ENCODE measurements at regions not wholly inside any gene's neighbourhood (a gene's known extent, or its start where the extent isn't known, plus 50 kb on each side); places are given as distances from the start of the nearest gene placed in this dataset.

DNA sequence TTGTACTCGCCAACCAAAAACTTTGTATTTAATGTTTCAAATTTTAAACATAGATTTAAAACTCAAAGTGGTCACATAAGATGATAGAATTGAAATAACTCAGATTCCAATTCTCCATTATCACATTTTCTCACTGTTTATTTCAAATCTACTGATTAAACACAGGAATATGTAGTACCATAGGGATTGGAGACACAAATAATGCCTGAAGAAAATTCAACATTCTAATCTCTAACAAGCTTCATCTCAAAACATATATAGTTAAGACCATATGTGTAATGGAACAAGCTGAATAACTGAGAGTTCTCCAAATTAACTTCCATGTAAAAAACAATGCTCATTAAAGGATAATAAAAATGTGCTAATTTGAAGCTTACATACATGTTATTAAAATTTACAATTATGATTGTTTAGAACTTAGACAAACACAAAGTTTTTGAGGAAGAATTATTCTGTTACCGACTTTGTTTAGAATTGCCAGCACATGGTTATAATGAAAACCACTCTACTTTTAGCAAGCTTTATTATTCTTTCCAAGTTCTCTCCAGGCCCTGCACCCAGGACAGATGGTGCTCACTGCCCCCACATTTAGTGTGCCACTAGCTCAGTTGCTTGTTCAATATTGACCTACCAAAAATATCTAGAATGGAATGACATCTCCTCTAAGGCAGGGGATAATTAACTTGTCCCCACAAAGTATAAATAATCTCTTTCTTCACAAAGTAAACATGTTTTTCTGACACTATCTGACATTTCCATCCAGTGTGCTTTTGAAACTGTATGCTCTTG, 467.2 kb downstream of the TTLL7 start:
- no peaks in the 10 kb centered on the region for H3K36me3 Mint-ChIP-seq (ENCODE audit: insufficient read depth)
- H3K9me3 Mint-ChIP-seq = peaks cover 8% of the 10 kb centered on the region
- ATAC-seq (no peak), DNase-seq (no peak)
- H3K27me3 Mint-ChIP-seq (ENCODE audit: low read depth) = no peaks in the 10 kb centered on the region
- H3K4me1 Mint-ChIP-seq (ENCODE audit: low read depth) = no peaks in the 10 kb centered on the region
- H3K4me3 Mint-ChIP-seq = no peak overlapping the region

DNA sequence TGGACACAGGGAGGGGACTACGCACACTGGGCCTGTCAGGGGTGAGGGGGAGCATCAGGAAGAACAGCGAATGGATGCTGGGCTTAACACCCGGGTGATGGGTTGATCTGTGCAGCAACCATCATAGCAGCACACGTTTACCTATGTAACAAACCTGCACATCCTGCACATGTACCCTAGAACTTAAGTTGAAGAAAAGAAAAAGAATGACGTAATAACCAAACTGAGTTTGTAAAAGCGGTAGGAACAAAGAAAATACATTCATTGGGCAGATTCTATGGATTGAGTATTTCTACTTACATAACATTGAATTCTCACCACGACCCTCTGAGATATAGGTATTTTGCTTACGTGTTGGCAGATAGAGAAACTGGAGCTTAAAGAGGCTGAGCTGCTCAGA, 468.4 kb downstream of the TTLL7 start:
- H3K4me1 Mint-ChIP-seq (ENCODE audit: low read depth) = no peaks in the 10 kb centered on the region
- no peaks in the 10 kb centered on the region for H3K27me3 Mint-ChIP-seq (ENCODE audit: low read depth)
- H3K36me3 Mint-ChIP-seq (ENCODE audit: insufficient read depth) = no peaks in the 10 kb centered on the region
- ATAC-seq = no peak
- peaks cover 8% of the 10 kb centered on the region for H3K9me3 Mint-ChIP-seq
- no peak overlapping the region for H3K4me3 Mint-ChIP-seq
- no peak for DNase-seq

DNA sequence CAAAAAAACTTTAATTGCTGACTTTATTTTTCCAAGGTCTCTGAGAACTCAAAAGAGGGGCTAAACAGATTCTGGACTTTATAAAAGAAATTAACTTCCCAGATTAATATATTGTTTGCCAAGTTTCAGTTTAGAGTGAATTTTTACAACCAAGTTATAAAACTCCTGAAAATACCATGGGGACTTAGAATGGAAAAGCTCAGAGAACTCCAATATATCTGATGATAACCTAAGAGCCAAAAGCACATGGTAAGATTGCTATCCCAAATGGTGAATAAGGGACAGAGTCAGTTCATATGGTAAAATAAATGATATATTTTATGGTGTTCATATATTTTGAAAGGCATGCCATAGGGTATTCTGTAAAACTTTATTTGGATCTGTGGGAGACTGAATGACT, 470.9 kb downstream of the TTLL7 start:
- H3K27me3 Mint-ChIP-seq (ENCODE audit: low read depth) = no peaks in the 10 kb centered on the region
- H3K4me1 Mint-ChIP-seq (ENCODE audit: low read depth) = no peaks in the 10 kb centered on the region
- no peak overlapping the region for H3K4me3 Mint-ChIP-seq
- DNase-seq (no peak), ATAC-seq (no peak)
- H3K9me3 Mint-ChIP-seq = no peaks in the 10 kb centered on the region
- H3K36me3 Mint-ChIP-seq (ENCODE audit: insufficient read depth) = no peaks in the 10 kb centered on the region

DNA sequence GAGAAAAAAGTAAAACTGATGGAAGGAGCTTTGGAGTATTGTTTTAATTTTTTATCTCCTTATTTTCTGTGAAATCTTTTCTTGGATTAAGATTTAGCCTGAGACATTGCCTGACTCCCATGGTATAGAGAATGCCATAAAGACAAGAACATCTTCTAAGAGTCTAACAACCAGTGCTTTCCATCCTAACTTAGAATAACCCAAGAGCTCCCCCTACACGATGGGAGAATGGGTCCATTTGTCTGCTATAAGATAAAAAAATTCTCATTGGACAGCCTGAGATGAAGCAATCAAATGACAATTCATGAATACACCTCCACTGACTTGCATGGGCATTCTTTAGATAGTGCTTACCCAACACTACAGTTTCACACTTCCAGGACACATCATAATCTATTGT, 478.1 kb downstream of the TTLL7 start:
- Mint-ChIP-seq H3K9me3 (no peaks in the 10 kb centered on the region), H3K4me1 (ENCODE audit: low read depth) (peaks cover 5% of the 10 kb centered on the region), H3K36me3 (ENCODE audit: insufficient read depth) (no peaks in the 10 kb centered on the region), H3K4me3 (no peak overlapping the region), H3K27me3 (ENCODE audit: low read depth) (no peaks in the 10 kb centered on the region)
- DNase-seq (no peak), ATAC-seq (no peak)

DNA sequence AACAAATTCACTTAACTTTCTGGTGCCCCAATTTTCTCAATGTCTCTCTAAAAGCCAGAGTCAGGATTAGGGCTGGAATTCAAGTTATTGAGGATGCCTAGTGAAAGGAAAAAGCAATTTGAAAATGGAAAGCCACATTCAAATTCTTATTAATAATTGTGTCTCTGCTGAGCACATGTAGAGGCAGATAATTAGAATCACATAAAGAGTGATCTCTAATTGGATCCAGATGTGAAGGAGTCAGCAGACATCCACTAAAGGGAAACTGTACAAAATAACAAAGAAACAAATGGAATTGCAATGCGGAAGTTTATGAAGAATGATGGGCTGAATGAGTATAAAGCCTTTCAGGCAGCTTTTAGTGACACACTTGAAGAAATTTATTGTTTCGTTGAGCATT, 482.6 kb downstream of the TTLL7 start:
- H3K4me3 Mint-ChIP-seq = no peak overlapping the region

DNA sequence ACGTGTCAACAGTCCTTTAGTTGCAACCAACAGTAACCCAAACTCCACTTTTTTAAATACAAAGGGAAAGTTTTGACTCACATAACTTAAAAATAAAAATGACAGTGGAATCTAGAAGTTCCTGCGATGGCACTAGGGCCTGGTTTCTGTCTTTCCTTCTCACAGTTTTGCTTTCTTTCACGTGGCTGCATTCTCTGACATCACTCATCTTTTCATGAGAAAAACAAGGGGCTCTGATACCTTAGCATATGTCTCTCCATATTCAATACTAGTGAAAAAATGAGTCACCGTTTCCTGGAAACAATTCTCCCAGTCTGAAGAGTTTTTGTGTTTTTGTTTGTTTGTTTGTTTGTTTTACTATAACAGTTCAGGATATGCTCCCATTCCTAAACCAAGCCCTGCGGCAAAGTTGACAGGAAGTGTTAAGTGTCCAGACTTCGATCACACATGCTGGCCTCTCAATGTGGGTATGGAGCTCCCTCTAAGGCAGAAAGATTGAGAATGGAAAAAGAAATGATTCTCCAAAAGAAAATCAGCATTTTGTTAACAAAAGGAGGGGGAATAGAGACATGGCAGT, 483.3 kb downstream of the TTLL7 start:
- peaks cover 10% of the 10 kb centered on the region for H3K4me1 Mint-ChIP-seq (ENCODE audit: low read depth)
- DNase-seq = no peak
- ATAC-seq = peak; percentile 59 to 83
- no peaks in the 10 kb centered on the region for H3K27me3 Mint-ChIP-seq (ENCODE audit: low read depth)
- no peaks in the 10 kb centered on the region for H3K9me3 Mint-ChIP-seq
- H3K36me3 Mint-ChIP-seq (ENCODE audit: insufficient read depth) = no peaks in the 10 kb centered on the region
- no peak overlapping the region for H3K4me3 Mint-ChIP-seq

More for the DNA sequence above, 482.6 kb downstream of the TTLL7 start:
- Mint-ChIP-seq H3K4me1 (ENCODE audit: low read depth) (peaks cover 11% of the 10 kb centered on the region), H3K27me3 (ENCODE audit: low read depth) (no peaks in the 10 kb centered on the region), H3K9me3 (no peaks in the 10 kb centered on the region), H3K36me3 (ENCODE audit: insufficient read depth) (no peaks in the 10 kb centered on the region)
- no peak for DNase-seq
- ATAC-seq = no peak

DNA sequence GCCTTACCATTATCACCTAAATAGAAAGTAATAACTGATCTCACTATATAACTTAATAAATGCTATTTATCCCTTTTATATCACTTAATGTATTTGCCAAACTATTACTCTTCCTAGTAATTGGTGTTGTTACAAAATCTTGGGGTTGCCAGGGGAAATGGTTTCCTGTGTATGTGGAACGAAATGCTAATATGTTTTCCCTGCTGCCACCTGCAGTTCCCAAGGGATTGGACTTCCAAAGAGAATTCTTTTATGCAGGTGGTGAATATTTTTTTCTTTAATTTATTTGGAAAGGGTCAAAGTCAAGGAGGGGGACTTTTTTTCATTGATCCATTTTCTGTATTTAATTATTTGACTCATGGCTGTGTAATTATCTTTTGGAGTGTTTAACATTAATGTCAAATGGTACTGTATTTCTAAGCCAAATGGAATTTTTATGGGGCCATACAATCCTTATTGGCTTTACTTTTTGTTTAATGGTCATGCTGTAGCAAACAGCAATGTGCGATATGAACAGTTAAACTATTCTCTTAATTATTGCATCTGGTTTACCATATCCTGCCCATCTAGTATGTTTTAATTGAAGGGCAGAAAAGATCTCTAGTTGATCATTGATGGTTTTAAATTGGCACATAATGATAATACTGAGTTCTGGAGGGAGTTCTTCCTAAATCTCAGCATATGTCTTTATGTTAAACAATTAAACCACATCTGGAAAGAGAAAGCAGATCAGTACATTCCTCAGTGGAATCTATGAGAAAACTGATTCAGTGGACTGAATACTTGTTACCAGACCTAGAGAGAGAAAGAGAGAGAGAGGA, 486.3 kb downstream of the TTLL7 start:
- Mint-ChIP-seq H3K9me3 (no peaks in the 10 kb centered on the region), H3K4me1 (ENCODE audit: low read depth) (peaks cover 37% of the 10 kb centered on the region), H3K27me3 (ENCODE audit: low read depth) (no peaks in the 10 kb centered on the region), H3K36me3 (ENCODE audit: insufficient read depth) (no peaks in the 10 kb centered on the region), H3K4me3 (no peak overlapping the region)
- no peak for DNase-seq
- no peak for ATAC-seq

DNA sequence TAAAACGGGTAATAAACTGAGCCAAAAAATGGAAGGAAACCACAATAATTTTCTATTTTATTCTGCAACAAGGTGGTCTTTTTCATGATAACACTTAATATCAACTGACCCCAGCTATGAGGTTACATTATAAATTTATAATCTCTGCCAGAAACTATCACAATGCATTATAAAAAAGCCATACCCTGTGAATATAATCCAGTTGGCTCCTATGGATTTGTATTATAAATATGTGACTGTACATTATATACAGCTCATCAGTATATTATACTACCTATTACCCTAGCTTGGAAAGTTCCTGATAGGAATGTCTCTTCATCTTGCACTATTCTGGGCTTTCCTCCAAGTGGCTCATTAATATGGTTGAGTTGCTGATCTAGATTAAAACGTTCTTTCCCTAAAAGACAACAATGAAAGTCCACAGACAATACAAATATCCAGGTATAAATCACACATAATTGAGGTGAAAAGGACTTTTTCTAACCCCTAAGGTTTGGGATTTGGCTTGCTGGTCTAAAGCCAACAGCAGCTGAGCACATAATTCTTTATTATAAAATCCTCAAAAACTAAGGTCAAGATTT, 487.7 kb downstream of the TTLL7 start:
- Mint-ChIP-seq H3K36me3 (ENCODE audit: insufficient read depth) (no peaks in the 10 kb centered on the region), H3K9me3 (no peaks in the 10 kb centered on the region), H3K27me3 (ENCODE audit: low read depth) (no peaks in the 10 kb centered on the region), H3K4me1 (ENCODE audit: low read depth) (peaks cover 41% of the 10 kb centered on the region), H3K4me3 (no peak overlapping the region)
- no peak for ATAC-seq
- DNase-seq = no peak

DNA sequence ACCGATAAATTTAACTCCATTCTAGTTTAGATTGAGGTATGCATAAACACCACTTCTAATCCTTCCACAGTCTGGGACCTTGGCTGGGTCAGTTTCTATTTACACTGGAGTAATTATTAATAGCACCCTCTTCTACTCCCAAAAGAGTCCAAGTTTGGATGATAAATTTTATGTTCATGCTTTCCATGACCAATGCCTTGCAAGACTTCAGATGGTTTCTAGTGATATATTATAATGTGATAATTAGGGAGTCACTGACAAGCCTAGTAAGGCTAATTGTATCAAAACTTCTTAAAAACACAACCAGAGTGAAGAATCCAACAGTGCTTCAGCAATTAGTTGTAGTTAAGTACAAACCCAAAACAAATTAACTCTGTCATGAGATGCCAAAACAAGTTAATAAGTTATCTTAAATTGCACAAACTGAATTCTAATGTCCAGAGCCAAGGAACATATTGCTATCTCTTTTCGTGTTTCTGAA, 489.6 kb downstream of the TTLL7 start:
- no peak overlapping the region for H3K4me3 Mint-ChIP-seq
- ATAC-seq (no peak), DNase-seq (no peak)
- peaks cover 11% of the 10 kb centered on the region for H3K9me3 Mint-ChIP-seq
- H3K4me1 Mint-ChIP-seq (ENCODE audit: low read depth) = peaks cover 34% of the 10 kb centered on the region
- H3K27me3 Mint-ChIP-seq (ENCODE audit: low read depth) = no peaks in the 10 kb centered on the region
- H3K36me3 Mint-ChIP-seq (ENCODE audit: insufficient read depth) = peaks cover 4% of the 10 kb centered on the region

DNA sequence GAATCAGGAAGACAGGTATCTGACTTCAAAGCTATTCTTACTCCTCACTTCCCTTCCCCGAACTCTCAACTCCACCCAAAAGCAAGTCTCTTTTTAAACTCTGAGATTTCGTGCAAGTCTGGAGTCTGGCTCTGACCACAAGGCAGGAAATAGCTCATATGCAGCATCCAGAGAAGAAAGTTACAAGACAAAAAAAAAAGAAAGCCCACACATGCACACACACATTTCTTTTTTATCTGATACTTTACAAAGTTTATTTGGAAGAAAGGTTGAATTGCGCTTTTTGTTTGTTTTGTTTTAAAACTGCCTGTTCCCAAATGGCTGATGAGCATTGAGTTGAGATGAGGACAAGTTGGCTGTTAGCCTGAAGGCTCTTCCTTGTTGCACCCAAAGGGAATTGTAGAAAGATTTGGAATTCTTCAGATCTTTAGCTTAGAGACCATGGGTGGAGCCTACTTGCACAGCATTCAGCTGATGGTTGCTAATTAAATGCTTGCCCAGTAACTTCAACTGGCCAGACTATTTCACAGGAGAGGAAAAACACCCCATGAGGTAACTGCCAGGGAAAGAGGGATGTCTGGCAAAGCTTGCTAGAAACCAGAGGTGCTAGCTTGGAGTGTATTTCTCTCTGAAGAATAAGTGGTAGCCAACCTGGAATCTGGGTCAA, 490.3 kb downstream of the TTLL7 start:
- peak overlapping the region; percentile 62 for H3K4me3 Mint-ChIP-seq
- peaks cover 4% of the 10 kb centered on the region for H3K36me3 Mint-ChIP-seq (ENCODE audit: insufficient read depth)
- H3K4me1 Mint-ChIP-seq (ENCODE audit: low read depth) = peaks cover 34% of the 10 kb centered on the region
- H3K9me3 Mint-ChIP-seq = peaks cover 11% of the 10 kb centered on the region
- peak; percentile 7 for DNase-seq
- ATAC-seq = peak; percentile 87 to 93
- H3K27me3 Mint-ChIP-seq (ENCODE audit: low read depth) = no peaks in the 10 kb centered on the region

DNA sequence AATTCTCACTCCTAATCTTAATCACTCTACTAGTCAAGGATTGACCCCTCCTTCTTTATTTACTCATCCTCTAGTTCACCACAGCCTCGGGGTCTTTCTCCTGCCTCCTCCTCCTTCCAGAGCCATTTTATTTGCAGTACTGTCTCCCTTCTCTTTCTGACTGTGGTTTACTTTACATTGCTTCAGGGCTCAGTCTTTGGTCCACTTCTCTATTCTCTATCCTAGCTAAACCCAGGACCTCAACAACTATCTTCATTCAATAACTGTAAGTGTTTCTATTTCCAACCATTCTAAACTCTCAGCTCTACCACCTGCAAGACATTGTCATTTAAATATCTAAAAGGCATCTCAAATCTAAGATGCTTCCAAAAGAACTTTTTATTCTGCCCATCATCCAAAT, 493.8 kb downstream of the TTLL7 start:
- Mint-ChIP-seq H3K36me3 (ENCODE audit: insufficient read depth) (peaks cover 4% of the 10 kb centered on the region), H3K4me3 (no peak overlapping the region), H3K4me1 (ENCODE audit: low read depth) (peaks cover 42% of the 10 kb centered on the region), H3K9me3 (peaks cover 16% of the 10 kb centered on the region), H3K27me3 (ENCODE audit: low read depth) (no peaks in the 10 kb centered on the region)
- no peak for DNase-seq
- no peak for ATAC-seq

DNA sequence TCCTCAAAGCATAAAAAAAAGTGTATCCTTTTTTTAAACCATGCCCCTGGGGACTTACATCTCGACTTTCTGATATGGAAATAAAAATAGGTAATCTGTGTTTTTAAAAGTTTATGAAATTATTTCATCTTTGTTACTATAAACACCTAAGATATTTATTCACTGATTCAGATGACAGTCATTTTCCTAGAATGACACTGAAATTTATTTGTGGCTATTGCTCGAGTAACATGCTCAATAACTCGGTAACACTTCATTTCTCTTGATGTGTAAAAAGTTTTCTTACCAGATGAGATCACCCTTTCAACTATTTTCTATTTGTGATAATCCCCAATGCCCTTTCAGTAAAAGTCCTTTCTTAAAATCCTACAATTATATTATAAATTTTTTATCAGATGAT, 495.8 kb downstream of the TTLL7 start:
- peaks cover 22% of the 10 kb centered on the region for H3K9me3 Mint-ChIP-seq
- H3K27me3 Mint-ChIP-seq (ENCODE audit: low read depth) = no peaks in the 10 kb centered on the region
- H3K4me3 Mint-ChIP-seq = no peak overlapping the region
- H3K4me1 Mint-ChIP-seq (ENCODE audit: low read depth) = peaks cover 31% of the 10 kb centered on the region
- no peak for ATAC-seq
- DNase-seq = no peak
- H3K36me3 Mint-ChIP-seq (ENCODE audit: insufficient read depth) = peaks cover 4% of the 10 kb centered on the region

DNA sequence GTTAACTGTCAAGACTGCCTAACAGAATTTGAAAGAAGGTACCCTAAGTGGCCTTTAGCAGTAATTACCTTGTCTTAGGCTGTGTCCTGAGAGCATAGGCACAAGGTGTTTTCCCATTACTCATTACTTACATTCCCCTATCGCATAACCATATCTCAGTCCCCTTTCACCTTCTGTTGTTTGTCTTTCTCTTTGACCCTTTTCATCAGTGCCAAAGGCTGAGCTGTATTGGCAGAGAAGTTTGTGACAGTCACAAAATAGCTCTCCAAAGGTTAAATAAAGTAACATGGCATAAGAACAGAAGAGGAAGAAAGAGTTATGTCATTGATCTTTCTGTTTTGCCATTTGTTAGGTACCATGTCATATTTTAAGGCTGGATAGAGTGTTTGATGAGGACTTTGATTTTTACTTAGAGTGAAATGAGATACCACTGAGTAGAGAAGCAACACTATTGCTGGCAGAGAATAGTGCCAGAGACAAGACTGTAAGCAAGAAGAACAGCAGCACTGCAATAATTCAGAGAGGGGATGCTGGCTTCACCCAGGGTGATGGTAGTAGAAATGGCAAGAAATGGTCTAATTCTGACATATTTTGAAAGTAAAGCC, 497.8 kb downstream of the TTLL7 start:
- DNase-seq (no peak), ATAC-seq (peak; percentile 70 to 80)
- Mint-ChIP-seq H3K4me3 (no peak overlapping the region), H3K9me3 (peaks cover 22% of the 10 kb centered on the region), H3K27me3 (ENCODE audit: low read depth) (no peaks in the 10 kb centered on the region), H3K4me1 (ENCODE audit: low read depth) (peaks cover 21% of the 10 kb centered on the region), H3K36me3 (ENCODE audit: insufficient read depth) (peaks cover 4% of the 10 kb centered on the region)
